ENCODE measurements at regions not wholly inside any gene's neighbourhood (a gene's known extent, or its start where the extent isn't known, plus 50 kb on each side); places are given as distances from the start of the nearest gene placed in this dataset.
A peak's percentile ranks its signal among the peaks of the same experiment; 100 is the strongest.

DNA sequence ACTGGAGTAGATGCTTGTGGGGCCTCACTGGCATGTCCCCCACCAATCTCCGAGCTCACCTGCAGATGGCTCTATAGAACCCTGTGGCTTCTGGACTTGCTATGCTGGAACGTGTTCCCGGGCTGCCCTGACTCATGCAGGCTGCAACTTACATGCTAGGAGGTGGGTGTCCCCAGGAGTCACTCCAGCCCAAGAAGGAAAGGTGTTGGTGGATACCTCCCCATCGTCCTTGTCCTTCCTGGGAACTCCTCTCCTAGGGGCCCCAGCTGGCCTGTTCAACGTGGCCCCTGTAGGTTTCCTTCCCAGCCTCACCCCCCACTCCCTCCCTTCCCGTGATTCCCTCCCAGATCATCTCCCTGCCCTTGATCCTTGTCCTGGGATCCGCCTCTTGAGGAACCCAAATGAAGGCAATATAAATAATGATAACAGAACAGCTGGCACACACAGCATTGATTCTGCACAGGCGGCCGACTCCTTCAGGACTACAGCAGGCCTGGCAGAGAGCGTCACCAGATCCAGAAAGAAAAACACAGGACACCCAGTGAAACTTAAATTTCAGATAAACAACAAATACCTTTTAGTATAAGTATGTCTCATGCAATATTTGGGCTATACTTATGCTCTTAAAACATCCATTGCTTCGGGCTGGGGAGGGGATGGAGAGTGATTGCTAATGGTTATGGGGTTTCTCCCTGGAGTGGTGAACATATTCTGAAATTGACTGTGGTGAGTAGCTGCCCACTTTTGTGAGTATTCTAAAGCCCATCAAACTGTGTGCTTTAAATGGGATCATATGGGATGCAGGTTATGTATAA, 221.1 kb upstream of the GSE1 start:
- DNase-seq (ENCODE audit: low spot score), result no peak

DNA sequence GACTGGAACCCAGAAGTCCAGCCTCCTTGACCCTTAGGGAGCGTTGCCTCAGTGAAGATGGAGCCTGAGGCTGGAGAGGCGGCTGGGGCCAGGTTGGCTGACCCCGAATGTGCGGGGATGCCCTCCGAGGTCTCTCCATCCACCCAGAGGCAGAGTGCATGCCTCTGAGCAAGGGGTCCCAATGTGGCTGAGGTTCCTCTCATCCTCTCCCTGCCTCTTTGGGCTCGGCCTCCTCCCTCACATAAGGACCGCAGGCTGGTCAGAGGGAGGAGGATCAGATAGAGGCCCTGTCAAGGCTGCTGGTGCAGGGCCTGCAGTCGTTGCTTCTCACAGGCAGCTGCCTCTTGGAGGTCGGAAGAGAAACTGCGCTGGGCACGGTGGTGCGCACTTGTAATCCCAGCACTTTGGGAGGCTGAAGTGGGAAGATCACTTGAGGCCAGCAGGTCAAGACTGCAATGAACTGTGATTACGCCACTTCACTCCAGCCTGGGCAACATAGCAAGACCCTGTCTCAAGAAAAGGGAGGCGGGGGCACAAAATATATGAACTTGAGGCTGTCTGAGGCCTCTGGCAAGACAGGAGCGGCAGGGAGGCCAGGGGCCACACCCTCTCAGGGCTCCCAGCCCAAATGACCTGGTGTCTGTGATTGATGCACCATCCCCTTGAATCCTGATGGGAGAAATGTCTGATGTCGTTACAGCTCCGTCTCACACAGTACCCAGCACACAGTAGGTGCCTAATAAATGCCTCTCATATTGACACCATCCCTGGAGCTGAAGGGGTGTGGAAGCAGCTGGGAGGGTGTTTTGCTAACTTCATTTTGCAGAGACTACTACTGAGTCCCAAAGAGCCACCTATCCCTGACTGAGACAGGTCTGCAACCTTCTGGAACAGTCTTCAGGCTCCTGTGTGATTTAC, 220.1 kb upstream of the GSE1 start:
- DNase-seq (ENCODE audit: low spot score), result no peak

DNA sequence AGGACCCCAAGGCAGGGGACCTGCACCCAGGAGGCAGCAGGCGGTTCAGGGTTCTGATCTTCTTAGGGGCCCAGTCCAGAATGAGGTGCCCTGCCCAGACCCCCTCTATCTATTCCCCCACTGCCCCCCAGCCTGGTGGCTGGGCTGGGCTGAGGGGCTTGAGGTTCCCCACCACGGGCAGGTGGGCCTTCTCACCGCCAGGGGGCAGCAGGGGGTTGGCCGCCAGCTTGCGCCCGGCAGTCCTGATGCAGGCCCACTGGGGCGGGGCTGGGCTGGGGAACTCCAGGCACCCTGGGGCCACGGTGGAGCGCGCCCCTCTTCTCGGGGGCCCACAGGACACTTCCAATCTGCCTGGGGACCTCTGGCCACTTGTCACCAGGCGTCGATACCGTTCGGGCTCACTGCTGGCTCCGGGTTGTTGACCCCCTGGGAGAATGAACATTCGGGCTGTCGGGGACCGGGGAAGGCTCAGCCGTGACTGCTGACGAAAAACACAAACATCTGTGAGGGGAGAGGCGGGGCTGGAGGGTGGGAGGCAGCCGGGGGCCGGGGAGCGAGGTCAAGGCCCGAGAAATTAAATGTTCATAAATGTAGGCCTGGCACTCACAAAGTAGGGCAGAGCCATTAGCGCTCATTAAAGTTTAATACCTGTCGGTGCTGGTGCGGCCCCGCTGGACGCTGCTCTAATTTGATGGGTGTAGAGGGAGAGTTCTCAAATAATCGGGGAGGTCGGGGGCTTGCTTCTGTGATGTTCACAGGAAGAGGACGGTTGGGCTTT, 219.3 kb upstream of the GSE1 start:
- peak; percentile 53 for DNase-seq (ENCODE audit: low spot score)

DNA sequence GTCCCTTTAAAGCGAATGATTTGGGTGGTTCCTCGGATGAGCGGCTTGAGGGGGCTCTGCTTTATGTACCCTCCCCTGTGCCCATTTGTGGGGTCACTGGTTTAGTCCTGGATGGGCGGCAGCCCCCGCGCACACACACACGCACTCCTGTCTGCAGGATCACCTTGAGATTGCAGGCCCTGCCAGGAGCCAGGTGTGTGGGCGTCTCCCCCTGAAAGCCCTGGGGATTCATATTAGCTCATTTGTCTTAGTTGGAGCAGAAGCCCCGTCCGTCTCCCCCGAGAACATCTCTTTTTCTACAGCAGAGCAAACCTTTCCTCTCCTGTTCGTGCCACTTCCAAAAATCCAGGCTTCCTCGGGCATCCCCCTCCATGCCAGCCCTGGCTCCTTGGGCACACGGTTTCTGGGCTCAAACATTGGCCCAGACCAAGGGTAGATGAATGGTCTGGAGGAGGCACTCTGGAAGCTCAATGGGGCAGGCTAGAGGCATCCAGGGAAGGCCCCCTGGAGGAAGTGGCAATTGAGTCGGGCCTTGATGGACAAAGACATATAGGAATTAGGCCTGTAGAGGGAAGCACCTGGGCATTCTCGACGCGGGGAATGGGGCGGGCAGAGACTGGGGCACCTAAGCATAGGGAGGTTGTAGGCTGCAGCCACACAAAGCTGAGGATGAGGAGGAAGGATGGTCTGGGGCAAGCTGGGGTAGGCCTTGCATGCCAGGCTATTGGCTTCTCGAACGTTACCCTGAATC, 218.5 kb upstream of the GSE1 start:
- no peak for DNase-seq (ENCODE audit: low spot score)

DNA sequence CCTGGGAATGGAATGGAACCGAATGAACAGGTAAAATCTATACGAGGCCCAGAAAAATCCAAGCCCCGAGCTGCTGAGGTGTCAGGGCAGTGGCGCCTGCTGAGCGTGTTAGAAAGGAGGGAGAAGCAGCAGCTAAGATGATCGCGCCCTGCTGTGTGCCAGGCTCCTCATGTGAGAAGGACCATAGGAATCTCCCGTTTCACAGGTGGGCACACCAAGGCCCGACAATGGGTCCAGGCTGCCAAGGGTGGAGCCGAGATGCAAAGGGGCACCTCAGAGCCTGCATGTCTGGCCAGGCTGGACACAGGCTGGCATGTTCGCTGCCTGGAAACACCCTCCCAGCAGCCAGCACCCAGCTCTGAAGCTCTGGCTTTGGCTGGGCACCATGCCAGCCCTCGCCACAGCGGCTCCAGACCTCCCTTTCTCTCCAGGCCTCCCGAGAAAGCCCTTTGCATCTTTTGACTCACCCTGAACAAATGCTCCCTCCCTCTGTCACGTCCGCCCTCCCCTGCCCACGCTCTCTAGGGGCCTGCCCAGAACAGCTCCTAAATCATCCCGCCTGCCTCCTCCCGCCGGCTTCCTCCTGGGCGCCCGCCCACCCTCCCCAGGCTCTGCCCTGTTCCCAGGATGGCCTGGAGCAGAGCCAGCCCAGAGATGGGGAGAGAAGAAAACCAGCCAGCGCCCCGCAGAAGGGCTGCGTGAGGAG, 217.8 kb upstream of the GSE1 start:
- DNase-seq (ENCODE audit: low spot score), result peak; percentile 99

DNA sequence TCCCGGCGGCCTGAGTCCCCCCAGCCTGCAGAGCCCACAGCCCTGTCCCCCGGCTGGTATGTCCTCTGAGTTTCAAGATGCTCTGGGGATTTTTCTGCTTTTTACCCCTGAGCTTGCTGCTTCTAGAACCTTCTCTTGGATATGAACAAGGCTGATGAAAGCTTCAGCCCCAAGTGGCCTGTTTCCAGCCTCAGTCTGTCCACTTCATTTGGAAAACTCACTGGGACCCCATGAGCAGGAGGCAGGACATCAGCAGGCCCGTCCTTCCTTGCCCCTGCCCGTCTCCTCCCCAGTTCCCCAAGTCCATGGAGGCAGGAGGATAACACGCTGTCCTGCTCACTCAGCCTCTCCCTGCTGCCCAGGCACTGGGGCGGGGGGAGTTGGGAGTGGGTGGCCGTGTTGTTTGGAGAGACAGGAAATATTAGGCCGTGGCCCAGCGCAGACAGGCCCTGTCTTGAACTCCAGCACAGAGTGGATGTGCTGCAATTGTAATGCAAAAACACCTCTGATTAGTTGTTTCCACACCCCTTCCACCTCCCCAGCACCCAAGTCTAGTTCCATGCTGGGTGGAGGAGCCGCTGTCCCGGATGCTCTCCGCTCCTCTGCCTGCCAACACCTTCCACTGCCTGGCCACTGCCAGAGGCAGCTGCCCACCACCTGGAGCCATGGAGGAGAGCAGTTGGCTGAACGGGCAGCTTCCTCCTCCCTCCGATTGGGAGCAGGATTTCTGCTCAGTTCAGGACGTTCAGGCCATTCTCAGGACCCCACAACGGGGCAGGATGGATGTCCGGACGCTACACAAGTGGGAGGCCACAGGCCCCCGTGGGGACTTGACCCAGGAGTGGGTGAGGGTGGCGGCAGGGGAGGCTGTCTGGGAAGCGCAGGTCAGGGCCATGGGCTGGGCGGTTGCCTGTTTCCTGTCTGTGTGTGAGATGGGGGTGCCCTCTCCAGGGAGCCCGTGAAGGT, 216.9 kb upstream of the GSE1 start:
- DNase-seq (ENCODE audit: low spot score), result no peak

DNA sequence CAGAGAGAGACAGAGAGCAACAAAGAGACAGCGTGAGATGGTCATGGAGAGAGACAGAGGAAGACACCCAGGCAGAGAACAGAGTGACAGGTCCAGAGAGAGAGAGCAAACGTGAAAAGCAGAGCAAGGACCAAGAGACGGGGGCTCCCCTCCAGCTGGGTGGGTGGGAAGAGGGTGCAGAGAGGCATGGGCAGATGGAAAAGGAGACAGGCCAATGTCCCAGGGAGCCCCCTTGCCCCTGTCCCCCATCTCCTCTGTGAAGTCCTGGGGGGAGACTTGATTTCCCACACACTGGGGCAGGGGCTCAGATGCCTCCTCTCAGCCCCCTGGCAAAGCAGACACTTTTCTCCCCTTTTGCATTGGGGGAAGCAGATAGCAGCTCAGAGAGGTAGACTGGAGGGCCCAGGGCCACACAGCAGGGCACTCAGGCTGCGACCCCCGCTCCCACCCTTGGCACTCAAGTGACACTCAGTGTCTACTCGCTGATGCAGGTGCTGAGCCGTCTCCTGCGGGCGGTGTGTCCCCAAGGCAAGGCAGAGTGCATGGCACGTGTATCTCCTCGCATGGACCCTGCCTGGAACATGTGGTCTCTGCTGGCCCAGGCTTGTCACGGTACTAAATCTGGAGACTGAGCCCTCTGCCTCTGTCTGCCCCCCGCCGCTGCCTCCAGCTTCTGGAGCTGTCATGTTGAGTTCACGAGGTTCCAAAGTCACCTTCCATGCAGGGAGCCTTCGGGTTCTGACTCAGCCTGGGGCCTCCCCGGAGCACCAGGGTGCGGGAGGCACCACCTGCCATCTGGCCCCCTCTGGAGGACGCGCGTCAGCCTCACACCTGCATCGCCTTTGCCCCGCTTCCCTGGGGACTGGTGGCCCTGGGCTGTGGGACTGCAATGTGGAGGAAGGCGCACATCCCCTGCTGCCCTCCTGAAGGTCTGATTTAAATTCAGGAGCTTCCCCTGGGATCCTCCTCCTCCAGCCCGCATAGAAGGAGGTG, 215.9 kb upstream of the GSE1 start:
- DNase-seq (ENCODE audit: low spot score), result no peak

DNA sequence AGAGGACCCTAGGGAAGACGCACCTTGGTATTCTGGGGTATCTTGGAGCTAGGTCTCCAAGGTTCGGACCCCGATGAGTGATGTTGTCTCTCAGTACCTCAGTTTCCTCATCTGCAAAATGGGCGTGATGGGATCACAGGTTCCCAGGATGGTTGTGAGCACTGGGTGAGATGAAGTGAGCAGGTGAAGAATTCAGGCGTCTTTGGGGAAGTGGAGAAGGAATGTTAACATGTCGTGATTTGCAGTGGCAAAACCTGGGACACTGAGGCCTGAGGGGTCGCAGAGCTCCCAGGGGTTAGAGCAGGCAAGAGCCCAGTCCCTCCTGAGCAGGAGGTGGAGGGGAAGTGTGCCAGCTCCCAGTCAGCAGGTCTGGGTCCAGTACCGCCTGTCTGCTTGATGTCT, 215.1 kb upstream of the GSE1 start:
- DNase-seq (ENCODE audit: low spot score), result no peak

DNA sequence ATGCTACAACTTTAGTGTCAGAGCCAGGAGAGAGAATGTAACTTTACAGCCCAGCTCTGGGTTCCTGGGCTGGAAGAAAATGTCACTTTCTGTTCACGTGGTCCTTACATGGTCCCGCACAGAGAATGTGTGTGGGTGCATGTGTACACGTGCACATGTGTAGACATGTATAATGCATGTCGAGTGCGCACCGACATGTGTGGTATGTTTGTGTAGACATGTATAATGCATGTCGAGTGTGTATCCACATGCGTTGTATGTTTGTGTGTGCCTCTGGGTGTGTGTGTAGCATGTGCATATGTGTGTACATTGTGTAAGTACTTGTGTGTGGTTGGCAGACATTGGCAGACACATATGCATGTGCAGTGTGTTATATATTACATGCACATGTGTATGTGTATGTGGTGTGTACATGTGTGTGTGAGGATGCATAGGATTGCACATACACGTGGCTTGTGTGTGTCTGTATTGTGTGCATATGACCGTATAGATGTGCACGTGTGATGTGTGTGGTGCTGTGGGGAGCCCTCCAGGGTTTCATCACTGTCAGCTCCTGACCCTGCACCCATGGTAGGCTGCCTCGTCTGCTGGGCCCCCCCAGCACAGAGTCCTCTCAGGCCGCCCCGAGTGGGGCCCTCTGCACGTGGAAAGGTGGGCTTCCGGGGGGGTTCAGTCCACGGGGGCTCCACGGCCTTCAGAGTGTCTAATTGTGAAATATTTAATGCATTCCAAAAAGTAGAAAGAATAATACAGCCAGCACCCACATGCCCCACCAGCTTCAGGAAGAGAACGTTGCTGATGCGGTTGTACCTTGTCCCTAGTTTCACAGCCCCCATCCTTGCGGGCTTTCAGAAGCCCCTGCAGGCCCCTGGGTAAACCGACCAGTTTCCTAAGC, 214.2 kb upstream of the GSE1 start:
- DNase-seq (ENCODE audit: low spot score), result no peak

DNA sequence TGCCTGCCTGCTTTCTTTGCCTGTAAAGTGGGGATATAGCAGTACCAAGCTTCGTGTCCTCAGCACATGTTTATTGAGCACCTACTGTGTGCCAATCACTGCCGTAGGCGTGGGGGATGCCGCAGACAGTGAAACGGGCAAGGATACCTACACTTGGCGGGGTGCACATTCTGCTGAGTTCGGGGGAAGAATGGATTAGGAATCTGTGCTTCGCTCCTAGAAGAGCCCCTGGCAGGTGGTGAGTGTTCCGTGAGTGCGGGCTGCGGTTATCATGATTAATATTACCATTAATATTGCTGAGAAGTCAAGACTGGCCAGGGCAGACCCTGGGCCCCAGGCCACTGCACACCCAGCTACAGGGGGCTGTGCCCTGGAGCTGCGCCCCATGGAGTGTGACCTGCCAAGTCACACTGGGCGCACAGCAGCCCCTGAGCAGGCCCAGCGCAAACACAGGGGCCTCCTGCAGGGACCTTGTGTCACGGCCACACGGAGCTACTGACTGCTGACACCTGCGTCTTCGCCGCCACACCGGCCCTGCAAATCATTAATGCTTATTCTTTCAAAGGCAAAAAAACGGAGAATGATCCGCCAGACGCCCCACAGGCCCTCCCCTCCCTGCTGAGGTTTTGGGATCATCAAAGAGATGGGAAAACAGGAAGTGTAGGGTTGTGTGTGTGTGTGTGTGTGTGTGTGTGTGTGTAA, 213.4 kb upstream of the GSE1 start:
- no peak for DNase-seq (ENCODE audit: low spot score)

DNA sequence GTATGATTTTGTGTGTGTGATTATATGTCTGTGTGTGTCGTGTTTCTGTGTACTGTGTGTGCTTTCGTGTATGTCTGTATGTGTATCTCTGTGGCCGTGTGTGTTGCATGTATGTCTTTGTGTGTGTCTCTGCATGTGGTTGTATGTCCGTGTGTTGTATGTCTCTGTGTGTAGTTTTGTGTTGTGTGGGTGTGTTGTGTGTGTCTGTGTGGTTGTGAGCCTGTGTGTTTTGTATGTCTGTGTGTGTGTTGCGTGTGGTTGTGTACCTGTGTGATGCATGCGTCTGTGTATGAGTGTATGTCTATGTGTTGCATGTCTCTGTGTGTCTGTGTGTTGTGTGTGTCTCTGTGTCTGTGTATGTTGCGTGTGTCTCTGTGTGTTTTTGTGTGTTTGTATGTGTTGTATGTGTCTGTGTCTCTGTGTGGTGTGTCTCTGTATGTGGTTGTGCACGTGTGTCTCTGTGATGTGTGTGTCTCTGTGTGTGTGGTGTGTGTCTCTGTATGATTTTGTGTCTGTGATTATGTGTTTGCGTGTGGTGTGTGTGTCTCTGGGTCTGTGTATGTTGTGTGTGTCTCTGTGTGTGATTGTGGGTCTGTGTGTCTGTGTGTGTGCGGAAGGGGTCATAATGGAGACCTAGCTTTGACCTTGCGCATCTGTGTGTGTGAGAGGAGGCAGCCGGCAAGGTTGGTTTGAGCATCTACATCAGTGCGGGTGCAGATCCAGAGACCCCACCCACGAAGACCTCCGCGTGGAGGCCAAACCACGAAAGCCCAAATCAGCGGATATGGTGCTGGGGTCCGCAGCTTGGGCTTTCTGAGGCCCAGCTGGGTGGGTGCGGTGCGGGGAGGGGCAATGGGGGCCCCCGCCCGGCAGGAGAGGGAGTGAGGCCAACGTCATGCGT, 212.6 kb upstream of the GSE1 start:
- DNase-seq (ENCODE audit: low spot score), result no peak

DNA sequence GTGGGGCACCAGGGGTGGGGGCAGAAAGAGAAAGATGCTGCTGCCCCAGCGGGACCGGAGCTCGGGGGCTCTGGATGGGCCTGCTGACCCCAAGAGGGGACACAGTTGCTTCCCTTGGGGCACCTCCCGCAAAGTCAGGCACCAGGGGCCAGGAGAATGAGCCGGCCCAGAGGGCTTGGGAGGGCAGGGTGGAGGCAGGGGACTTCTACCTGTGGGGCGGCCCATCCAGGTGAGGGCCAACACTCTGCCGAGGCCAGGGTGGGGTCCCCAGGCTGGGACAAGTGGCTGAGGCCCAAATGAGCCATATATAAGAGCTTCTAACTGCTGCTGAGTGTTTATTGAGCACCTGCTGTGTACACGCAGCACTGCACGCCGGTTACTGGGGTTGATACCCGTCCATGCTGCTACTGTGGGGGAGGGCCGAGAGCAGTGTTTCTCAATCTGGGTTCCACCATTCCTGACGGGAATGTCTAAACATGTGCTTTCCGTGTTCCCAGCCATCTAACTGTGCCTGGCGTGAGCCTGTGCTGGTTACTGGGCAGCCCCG, 211.7 kb upstream of the GSE1 start:
- DNase-seq (ENCODE audit: low spot score), result no peak

DNA sequence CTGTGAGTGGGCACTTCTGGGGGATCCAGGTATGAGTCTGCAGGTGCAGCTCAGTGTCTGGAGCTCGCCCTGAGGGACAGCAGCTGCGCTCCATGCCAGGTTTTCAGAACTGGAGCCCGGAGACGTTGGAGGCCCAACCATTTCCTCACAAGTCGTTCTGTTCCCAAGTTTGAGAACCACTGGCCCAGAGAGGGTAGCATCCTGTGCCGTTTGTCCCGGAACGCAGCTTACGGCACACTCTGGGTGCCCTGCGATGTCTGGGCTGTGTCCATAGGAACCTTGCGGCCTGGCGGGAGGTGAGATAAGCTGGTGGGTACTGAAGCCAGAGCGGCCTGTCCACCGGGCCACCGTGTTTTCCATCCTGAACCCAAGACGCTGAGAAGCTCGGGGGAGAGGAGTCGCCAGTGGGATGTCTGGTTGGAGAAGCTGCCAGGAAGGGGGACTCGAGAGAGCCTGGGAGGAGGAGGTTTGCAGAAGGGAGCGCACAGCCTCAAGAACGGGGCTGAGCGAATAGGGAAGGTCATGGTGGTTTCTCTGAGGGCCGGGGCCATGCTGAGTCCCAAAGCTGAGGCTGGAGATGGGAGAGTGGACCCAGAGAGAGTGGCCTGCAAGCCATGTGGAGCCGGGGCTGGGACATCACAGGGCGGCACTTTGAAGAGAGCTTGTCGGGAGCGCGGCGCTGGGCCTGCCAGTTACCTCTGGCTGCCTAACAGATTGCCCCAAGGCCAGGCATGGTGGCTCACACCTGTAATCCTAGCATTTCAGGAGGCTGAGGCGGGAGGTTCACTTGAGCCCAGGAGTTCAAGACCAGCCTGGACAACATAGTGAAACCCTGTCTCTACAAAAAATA, 211.0 kb upstream of the GSE1 start:
- DNase-seq (ENCODE audit: low spot score), result no peak

DNA sequence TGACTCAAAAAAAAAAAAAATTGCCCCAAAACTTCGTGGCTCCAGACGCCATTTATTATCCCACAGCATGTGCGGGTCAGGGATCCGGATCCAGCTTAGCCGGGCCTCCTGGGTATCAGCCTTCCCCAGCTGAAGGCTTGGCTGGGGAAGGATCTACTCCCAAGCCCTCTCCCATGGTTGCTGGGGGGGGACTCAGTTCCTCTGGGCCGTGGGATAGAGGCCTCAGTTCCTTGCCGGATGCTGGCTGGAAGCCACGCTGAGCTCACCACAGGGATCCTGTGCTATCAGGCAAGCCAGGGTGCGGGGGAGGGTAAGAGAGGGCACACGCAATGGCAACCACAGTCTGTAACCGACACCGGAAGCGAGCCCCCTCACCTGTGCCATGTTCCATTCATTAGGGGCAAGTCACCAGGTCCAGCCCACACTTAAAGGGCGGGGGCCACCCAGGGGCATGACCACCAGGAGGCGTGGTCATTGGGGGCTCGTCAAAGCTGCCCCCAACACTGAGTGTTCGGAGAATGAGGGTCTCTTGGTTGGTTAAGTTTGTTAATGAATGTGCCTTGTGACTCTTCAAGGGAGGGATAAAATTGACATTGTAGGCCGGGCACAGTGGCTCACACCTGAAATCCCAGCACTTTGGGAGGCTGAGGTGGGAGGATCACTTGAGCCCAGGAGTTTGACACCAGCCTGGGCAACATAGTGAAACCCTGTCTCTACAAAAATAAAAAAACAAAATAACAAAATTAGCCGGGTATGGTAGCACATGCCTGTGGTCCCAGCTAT, 210.0 kb upstream of the GSE1 start:
- DNase-seq (ENCODE audit: low spot score), result no peak

All from kidney tubule cell (primary cell).